SK-N-SH (cell line): ENCODE measurements at regions not wholly inside any gene's neighbourhood (a gene's known extent, or its start where the extent isn't known, plus 50 kb on each side); places are given as distances from the start of the nearest gene placed in this dataset.

ENCODE experiments used
- CTCF ChIA-PET: fragments of 300-600, 350-600 bp; formaldehyde crosslinking; extraction: SDS; loops from one replicate; lab custom pipeline; 2021; lab: Yijun Ruan, JAX
- POLR2A ChIA-PET: fragments of 350-600 bp; sonication (Branson Sonifier 250); formaldehyde crosslinking; extraction: SDS; loops from one replicate; lab custom pipeline; 2020; ENCODE audit warnings: antibody characterized with exemption, inconsistent platforms; lab: Yijun Ruan, JAX
- DNase-seq: peaks from one replicate; pipeline ENCODE4 v3.0.0; 2012
- H2AFZ ChIP-seq: fragments of 200-600 bp; sonication (generic); 2 replicates; pipeline ENCODE4 v1.8.1; 2016; ENCODE audit warnings: antibody characterized with exemption, mild to moderate bottlenecking, low read depth
- H3F3A ChIP-seq: fragments of 200-600 bp; sonication (generic); replicated peaks from 2 replicates; pipeline ENCODE3; 2016; ENCODE audit warnings: antibody characterized with exemption, mild to moderate bottlenecking; ENCODE audit not compliant: insufficient read depth
- H3K27ac ChIP-seq, 2 experiments: fragments of 200-500 bp in 1 of 2; fragments of 200-600 bp in 1 of 2; sonication (Bioruptor generic) in 1 of 2; sonication (generic), shearing (Covaris generic) in 1 of 2; 2 replicates each; pipeline versions ENCODE4 v1.5.1 to v1.6.1; 2014 to 2016; ENCODE audit warnings: low read depth in 2 of 2, inconsistent platforms in 1 of 2, low read length in 1 of 2, mild to moderate bottlenecking in 1 of 2, mixed read lengths in 1 of 2
- H3K27me3 ChIP-seq: fragments of 200-600 bp; sonication (generic), shearing (Covaris generic); 2 replicates; pipeline ENCODE4 v1.6.1; 2016; ENCODE audit warnings: mixed run types; ENCODE audit not compliant: insufficient read depth
- H3K36me3 ChIP-seq, 2 experiments: fragments of 200-500 bp in 1 of 2; fragments of 200-600 bp in 1 of 2; sonication (Bioruptor generic) in 1 of 2; sonication (generic) in 1 of 2; replicated peaks in 1 of 2; 2 replicates each; pipeline versions ENCODE3 to v1.5.1; 2014 to 2016; ENCODE audit warnings: low read length in 1 of 2, mild to moderate bottlenecking in 1 of 2; ENCODE audit not compliant: insufficient read depth in 2 of 2, control insufficient read depth in 1 of 2
- H3K4me1 ChIP-seq, 2 experiments: fragments of 200-500 bp in 1 of 2; fragments of 200-600 bp in 1 of 2; sonication (Bioruptor generic) in 1 of 2; sonication (generic), shearing (Covaris generic) in 1 of 2; 2 replicates each; pipeline versions ENCODE4 v1.5.1 to v1.6.1; 2014 to 2016; ENCODE audit warnings: low read depth in 1 of 2, low read length in 1 of 2, mixed run types in 1 of 2; ENCODE audit not compliant: insufficient read depth in 2 of 2, control insufficient read depth in 1 of 2
- H3K4me2 ChIP-seq: fragments of 200-600 bp; sonication (generic), shearing (Covaris generic); 2 replicates; pipeline ENCODE4 v1.6.1; 2017; ENCODE audit warnings: mixed run types
- H3K4me3 ChIP-seq, 2 experiments: fragments of 200-500 bp in 1 of 2; fragments of 200-600 bp in 1 of 2; sonication (Bioruptor generic) in 1 of 2; sonication (generic), shearing (Covaris generic) in 1 of 2; 2 replicates each; pipeline versions ENCODE4 v1.5.1 to v1.8.1; 2014 to 2016; ENCODE audit warnings: low read depth in 2 of 2, inconsistent platforms in 1 of 2, low read length in 1 of 2, mild to moderate bottlenecking in 1 of 2, mixed read lengths in 1 of 2, moderate library complexity in 1 of 2
- H3K79me2 ChIP-seq: fragments of 200-600 bp; sonication (generic); 2 replicates; pipeline ENCODE4 v1.8.1; 2017; ENCODE audit warnings: mild to moderate bottlenecking; ENCODE audit not compliant: insufficient read depth
- H3K9ac ChIP-seq: fragments of 200-600 bp; sonication (generic); 2 replicates; pipeline ENCODE4 v1.6.1; 2017; ENCODE audit warnings: mixed run types
- H3K9me2 ChIP-seq: fragments of 200-600 bp; sonication (generic); 2 replicates; pipeline ENCODE4 v1.6.1; 2017; ENCODE audit warnings: mixed run types
- H3K9me3 ChIP-seq: fragments of 200-600 bp; sonication (generic); 2 replicates; pipeline ENCODE4 v1.6.1; 2017; ENCODE audit warnings: mixed run types, mild to moderate bottlenecking, moderate library complexity
- H4K20me1 ChIP-seq: fragments of 200-600 bp; sonication (generic); 2 replicates; pipeline ENCODE4 v1.6.1; 2017; ENCODE audit warnings: mild to moderate bottlenecking, mixed run types; ENCODE audit not compliant: insufficient read depth
- CHD2 ChIP-seq: fragments of 150-350 bp; IDR thresholded peaks from 2 replicates; pipeline ENCODE4 v1.6.1; 2018; ENCODE audit warnings: low read length; ENCODE audit not compliant: partially characterized antibody
- ELF1 ChIP-seq: IDR thresholded peaks from 2 replicates; pipeline ENCODE4 v1.4.0; 2012
- EP300 ChIP-seq, 2 experiments: IDR thresholded peaks; 2 replicates each; pipeline versions ENCODE4 v1.4.0 to v1.6.1; 2012; ENCODE audit warnings: borderline replicate concordance in 1 of 2, low read depth in 1 of 2, low read length in 1 of 2
- FOSL2 ChIP-seq: IDR thresholded peaks from 2 replicates; pipeline ENCODE4 v1.4.0; 2012; ENCODE audit warnings: low read depth, mild to moderate bottlenecking, moderate library complexity, borderline replicate concordance
- GABPA ChIP-seq: IDR thresholded peaks from 2 replicates; pipeline ENCODE4 v1.4.0; 2012; ENCODE audit warnings: low read depth, mild to moderate bottlenecking
- JUND ChIP-seq: IDR thresholded peaks from 2 replicates; pipeline ENCODE4 v1.4.0; 2012
- MXI1 ChIP-seq: IDR thresholded peaks from 2 replicates; pipeline ENCODE4 v1.6.1; 2012; ENCODE audit warnings: mild to moderate bottlenecking, low read depth, low read length, improper control_type of control experiment
- RFX5 ChIP-seq: IDR thresholded peaks from 2 replicates; pipeline ENCODE4 v1.6.1; 2012; ENCODE audit warnings: mild to moderate bottlenecking, improper control_type of control experiment, low read length
- SMC3 ChIP-seq: IDR thresholded peaks from 2 replicates; pipeline ENCODE4 v1.6.1; 2012; ENCODE audit warnings: low read depth, low read length, improper control_type of control experiment
- TCF12 ChIP-seq: IDR thresholded peaks from 2 replicates; pipeline ENCODE4 v1.4.0; 2012
- TEAD4 ChIP-seq: IDR thresholded peaks from 2 replicates; pipeline ENCODE4 v1.4.0; 2012; ENCODE audit warnings: mild to moderate bottlenecking, borderline replicate concordance; ENCODE audit not compliant: insufficient read depth
- WGBS: methylation state at CpG from one replicate; pipeline ENCODE4 v1.1.6; 2017; ENCODE audit warnings: low lambda C conversion rate; 5-methylcytosine and 5-hydroxymethylcytosine counted together
- TF ChIP-seq, protein P1 (sequence below): fragments of 150-350 bp; IDR thresholded peaks from 2 replicates; pipeline ENCODE4 v1.6.1; 2017; ENCODE audit warnings: antibody characterized with exemption, low read length, low read depth, borderline replicate concordance
- TF ChIP-seq, protein P2 (sequence below): fragments of 200-600 bp; sonication (generic); IDR thresholded peaks from 2 replicates; pipeline ENCODE4 v1.6.1; 2017; ENCODE audit warnings: antibody characterized with exemption, mild to moderate bottlenecking, moderate library complexity
- TF ChIP-seq, protein P3 (sequence below): IDR thresholded peaks from 2 replicates; pipeline ENCODE4; 2012
- TF ChIP-seq, protein P4 (sequence below): fragments of 150-350 bp; IDR thresholded peaks from 2 replicates; pipeline ENCODE4 v1.6.1; 2016; ENCODE audit warnings: mild to moderate bottlenecking, low read depth, low read length

DNA sequence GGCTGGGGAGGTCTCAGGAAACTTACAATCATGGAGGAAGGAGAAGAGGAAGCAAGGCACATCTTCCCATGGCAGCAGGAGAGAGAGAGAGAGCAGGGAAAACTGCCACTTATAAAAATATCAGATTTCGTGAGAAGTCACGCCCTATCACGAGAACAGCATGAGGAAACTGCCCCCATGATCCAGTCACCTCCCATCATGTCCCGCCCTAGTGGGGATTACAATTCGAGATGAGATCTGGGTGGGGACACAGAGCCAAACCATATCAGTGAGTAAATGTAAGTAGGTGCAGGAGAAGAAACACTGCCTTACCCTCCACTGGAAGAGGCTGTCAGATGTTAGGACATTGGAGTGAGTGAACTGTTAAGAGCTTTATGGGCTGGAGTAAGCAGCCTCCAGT lies 270.4 kb downstream of the TFAP2C start:
- no peaks in the 10 kb centered on the region for H3K79me2 ChIP-seq
- no peak overlapping the region for H2AFZ ChIP-seq
- TF ChIP-seq GABPA (no peak), EP300 (IDR thresholded peaks at IDR 0.05; ENCODE audit: borderline replicate concordance in 1 of 2, low read depth in 1 of 2, low read length in 1 of 2) (no peak), SMC3 (no peak), TCF12 (no peak)
- TF ChIP-seq, protein P1, sequence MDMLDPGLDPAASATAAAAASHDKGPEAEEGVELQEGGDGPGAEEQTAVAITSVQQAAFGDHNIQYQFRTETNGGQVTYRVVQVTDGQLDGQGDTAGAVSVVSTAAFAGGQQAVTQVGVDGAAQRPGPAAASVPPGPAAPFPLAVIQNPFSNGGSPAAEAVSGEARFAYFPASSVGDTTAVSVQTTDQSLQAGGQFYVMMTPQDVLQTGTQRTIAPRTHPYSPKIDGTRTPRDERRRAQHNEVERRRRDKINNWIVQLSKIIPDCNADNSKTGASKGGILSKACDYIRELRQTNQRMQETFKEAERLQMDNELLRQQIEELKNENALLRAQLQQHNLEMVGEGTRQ = no peak
- TF ChIP-seq, protein P2, sequence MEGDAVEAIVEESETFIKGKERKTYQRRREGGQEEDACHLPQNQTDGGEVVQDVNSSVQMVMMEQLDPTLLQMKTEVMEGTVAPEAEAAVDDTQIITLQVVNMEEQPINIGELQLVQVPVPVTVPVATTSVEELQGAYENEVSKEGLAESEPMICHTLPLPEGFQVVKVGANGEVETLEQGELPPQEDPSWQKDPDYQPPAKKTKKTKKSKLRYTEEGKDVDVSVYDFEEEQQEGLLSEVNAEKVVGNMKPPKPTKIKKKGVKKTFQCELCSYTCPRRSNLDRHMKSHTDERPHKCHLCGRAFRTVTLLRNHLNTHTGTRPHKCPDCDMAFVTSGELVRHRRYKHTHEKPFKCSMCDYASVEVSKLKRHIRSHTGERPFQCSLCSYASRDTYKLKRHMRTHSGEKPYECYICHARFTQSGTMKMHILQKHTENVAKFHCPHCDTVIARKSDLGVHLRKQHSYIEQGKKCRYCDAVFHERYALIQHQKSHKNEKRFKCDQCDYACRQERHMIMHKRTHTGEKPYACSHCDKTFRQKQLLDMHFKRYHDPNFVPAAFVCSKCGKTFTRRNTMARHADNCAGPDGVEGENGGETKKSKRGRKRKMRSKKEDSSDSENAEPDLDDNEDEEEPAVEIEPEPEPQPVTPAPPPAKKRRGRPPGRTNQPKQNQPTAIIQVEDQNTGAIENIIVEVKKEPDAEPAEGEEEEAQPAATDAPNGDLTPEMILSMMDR = no peak
- TF ChIP-seq, protein P3, sequence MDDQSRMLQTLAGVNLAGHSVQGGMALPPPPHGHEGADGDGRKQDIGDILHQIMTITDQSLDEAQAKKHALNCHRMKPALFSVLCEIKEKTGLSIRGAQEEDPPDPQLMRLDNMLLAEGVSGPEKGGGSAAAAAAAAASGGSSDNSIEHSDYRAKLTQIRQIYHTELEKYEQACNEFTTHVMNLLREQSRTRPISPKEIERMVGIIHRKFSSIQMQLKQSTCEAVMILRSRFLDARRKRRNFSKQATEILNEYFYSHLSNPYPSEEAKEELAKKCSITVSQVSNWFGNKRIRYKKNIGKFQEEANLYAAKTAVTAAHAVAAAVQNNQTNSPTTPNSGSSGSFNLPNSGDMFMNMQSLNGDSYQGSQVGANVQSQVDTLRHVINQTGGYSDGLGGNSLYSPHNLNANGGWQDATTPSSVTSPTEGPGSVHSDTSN = no peak
- TF ChIP-seq, protein P4, sequence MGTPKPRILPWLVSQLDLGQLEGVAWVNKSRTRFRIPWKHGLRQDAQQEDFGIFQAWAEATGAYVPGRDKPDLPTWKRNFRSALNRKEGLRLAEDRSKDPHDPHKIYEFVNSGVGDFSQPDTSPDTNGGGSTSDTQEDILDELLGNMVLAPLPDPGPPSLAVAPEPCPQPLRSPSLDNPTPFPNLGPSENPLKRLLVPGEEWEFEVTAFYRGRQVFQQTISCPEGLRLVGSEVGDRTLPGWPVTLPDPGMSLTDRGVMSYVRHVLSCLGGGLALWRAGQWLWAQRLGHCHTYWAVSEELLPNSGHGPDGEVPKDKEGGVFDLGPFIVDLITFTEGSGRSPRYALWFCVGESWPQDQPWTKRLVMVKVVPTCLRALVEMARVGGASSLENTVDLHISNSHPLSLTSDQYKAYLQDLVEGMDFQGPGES = no peak
- TF ChIP-seq, all 33 proteins: peak for 0
- no peak overlapping the region for H3K27ac ChIP-seq
- H3K4me1 ChIP-seq = no peaks in the 10 kb centered on the region
- no peaks in the 10 kb centered on the region for H3K9me2 ChIP-seq
- DNase-seq = no peak
- H4K20me1 ChIP-seq = no peaks in the 10 kb centered on the region
- H3K9me3 ChIP-seq = no peaks in the 10 kb centered on the region
- ChIA-PET POLR2A (no interaction called here), CTCF (no interaction called here)
- no peaks in the 10 kb centered on the region for H3K36me3 ChIP-seq
- whole genome bisulfite sequencing = 20% methylated on average over 5 of the region's 5 CpGs
- H3K4me2 ChIP-seq = no peak overlapping the region
- peaks cover 5% of the 10 kb centered on the region; the same call in 1 of the 2 replicates for H3K27me3 ChIP-seq
- no peaks in the 10 kb centered on the region for H3F3A ChIP-seq
- no peak overlapping the region for H3K4me3 ChIP-seq
- H3K9ac ChIP-seq = no peak overlapping the region

DNA sequence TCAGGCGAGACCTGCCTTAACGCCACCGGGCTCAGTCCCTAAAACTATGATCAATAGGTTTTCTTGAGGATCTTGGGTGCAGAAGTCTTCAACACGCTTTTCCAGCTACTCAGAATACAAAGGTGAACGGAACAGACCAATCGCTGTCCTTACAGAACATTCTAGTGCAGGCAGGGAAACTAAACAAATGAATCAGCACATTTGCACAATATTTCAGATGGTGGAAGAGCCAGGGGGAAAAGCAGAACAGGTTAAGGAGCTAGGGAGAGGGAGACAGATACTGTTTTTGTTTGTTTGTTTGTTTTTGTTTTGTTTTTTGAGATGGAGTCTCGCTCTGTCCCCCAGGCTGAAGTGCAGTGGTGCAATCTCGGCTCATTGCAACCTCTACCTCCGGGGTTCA lies 271.1 kb downstream of the TFAP2C start:
- H3K79me2 ChIP-seq = no peaks in the 10 kb centered on the region
- no peaks in the 10 kb centered on the region for H3K9me2 ChIP-seq
- H3K4me2 ChIP-seq = no peak overlapping the region
- 8% methylated on average over 9 of the region's 9 CpGs for WGBS
- H4K20me1 ChIP-seq = no peaks in the 10 kb centered on the region
- DNase-seq = no peak
- H3K36me3 ChIP-seq = no peaks in the 10 kb centered on the region
- ChIA-PET POLR2A (no interaction called here), CTCF (no interaction called here)
- H2AFZ ChIP-seq = no peak overlapping the region
- no peaks in the 10 kb centered on the region for H3K4me1 ChIP-seq
- no peaks in the 10 kb centered on the region for H3F3A ChIP-seq
- no peaks in the 10 kb centered on the region for H3K9me3 ChIP-seq
- H3K27ac ChIP-seq = no peak overlapping the region
- H3K9ac ChIP-seq = no peak overlapping the region
- H3K4me3 ChIP-seq = no peak overlapping the region
- no peak for TF ChIP-seq FOSL2
- no peak for TF ChIP-seq ELF1
- no peak for TF ChIP-seq MXI1
- no peak for TF ChIP-seq RFX5
- TF ChIP-seq JUND = no peak
- TF ChIP-seq, protein P2 = no peak
- no peak for TF ChIP-seq TEAD4
- TF ChIP-seq CHD2 = no peak
- TF ChIP-seq, protein P1 = no peak
- peaks cover 5% of the 10 kb centered on the region; the same call in 1 of the 2 replicates for H3K27me3 ChIP-seq
